ENCODE measurements at regions not wholly inside any gene's neighbourhood (a gene's known extent, or its start where the extent isn't known, plus 50 kb on each side); places are given as distances from the start of the nearest gene placed in this dataset.
"Not testable (repeated sequence)": the region's sequence is repeated elsewhere in the genome, so short reads cannot be mapped to it uniquely, and the experiment has no call there.

DNA sequence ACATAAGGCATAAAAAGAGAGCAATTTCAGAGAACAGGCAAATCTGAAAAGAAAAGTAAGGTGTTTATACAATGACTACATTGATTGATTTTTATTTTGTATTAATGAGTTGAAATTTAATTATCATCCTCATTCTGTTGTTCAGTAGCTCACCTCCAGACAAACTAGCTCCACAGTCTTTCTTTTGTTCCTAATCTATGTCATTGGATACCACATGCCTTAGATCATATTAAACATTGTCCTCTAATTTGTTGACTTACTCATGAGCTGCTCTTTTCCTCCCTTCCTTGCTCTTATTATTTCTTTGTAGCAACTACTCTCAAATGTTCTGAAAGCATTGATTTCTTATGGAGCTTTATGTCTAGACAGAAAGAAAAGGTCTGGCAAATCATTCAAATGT lies 185.5 kb upstream of the ZSWIM2 start:
- no peaks in the 10 kb centered on the region for H3K9me3 ChIP-seq (ENCODE audit: low read length)
- H3K4me3 ChIP-seq (ENCODE audit: low read depth, low read length, poor library complexity, severe bottlenecking): no peak overlapping the region
- no peak overlapping the region for H3K9ac ChIP-seq (ENCODE audit: low read length)
- H3K27me3 ChIP-seq (ENCODE audit: insufficient read depth, low read length): no peaks in the 10 kb centered on the region
- no peak overlapping the region for H2AFZ ChIP-seq (ENCODE audit: low read length)
- H4K20me1 ChIP-seq (ENCODE audit: insufficient read depth, low read length): no peaks in the 10 kb centered on the region
- no peak overlapping the region for H3K27ac ChIP-seq (ENCODE audit: low read depth, low read length, poor library complexity, severe bottlenecking)
- H3K4me1 ChIP-seq (ENCODE audit: insufficient read depth, low read length, severe bottlenecking): no peaks in the 10 kb centered on the region
- no peak for TF ChIP-seq EZH2 (IDR thresholded peaks at IDR 0.05; ENCODE audit: borderline replicate concordance, low read length)
- TF ChIP-seq, protein P1, sequence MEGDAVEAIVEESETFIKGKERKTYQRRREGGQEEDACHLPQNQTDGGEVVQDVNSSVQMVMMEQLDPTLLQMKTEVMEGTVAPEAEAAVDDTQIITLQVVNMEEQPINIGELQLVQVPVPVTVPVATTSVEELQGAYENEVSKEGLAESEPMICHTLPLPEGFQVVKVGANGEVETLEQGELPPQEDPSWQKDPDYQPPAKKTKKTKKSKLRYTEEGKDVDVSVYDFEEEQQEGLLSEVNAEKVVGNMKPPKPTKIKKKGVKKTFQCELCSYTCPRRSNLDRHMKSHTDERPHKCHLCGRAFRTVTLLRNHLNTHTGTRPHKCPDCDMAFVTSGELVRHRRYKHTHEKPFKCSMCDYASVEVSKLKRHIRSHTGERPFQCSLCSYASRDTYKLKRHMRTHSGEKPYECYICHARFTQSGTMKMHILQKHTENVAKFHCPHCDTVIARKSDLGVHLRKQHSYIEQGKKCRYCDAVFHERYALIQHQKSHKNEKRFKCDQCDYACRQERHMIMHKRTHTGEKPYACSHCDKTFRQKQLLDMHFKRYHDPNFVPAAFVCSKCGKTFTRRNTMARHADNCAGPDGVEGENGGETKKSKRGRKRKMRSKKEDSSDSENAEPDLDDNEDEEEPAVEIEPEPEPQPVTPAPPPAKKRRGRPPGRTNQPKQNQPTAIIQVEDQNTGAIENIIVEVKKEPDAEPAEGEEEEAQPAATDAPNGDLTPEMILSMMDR (IDR thresholded peaks at IDR 0.05; ENCODE audit: low read length): no peak
- H3K9me2 ChIP-seq (ENCODE audit: low read depth, low read length): no peaks in the 10 kb centered on the region
- no peaks in the 10 kb centered on the region for H3F3A ChIP-seq (ENCODE audit: insufficient read depth, low read length)
- H3K36me3 ChIP-seq (ENCODE audit: insufficient read depth, low read length): no peaks in the 10 kb centered on the region
- no peak overlapping the region for H3K4me2 ChIP-seq (ENCODE audit: low read length)
- no peaks in the 10 kb centered on the region for H3K79me2 ChIP-seq (ENCODE audit: insufficient read depth, low read length)

DNA sequence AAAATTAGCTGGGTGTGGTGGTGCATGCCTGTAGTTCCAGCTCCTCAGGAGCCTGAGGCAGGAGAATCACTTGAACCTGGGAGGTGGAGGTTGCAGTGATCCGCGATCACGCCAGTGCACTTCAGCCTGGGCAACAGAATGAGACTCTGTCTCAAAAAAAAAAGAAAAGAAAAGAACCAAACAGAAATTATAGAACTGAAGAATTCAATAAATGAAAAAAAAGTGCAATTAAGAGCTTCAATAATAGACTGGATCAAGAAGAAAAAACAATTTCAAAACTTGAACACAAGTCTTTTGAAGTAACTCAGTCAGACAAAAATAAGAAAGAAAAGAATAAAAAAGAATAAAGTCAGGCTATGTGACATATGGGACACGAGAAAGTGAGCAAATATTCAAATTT lies 175.8 kb upstream of the ZSWIM2 start:
- TF ChIP-seq, protein P1 (IDR thresholded peaks at IDR 0.05; ENCODE audit: low read length): no peak
- TF ChIP-seq EZH2 (IDR thresholded peaks at IDR 0.05; ENCODE audit: borderline replicate concordance, low read length): no peak
- no peaks in the 10 kb centered on the region for H3K4me1 ChIP-seq (ENCODE audit: insufficient read depth, low read length, severe bottlenecking)
- no peaks in the 10 kb centered on the region for H4K20me1 ChIP-seq (ENCODE audit: insufficient read depth, low read length)
- H3F3A ChIP-seq (ENCODE audit: insufficient read depth, low read length): no peaks in the 10 kb centered on the region
- H3K36me3 ChIP-seq (ENCODE audit: insufficient read depth, low read length): no peaks in the 10 kb centered on the region
- no peaks in the 10 kb centered on the region for H3K9me3 ChIP-seq (ENCODE audit: low read length)
- no peak overlapping the region for H3K4me3 ChIP-seq (ENCODE audit: low read depth, low read length, poor library complexity, severe bottlenecking)
- H3K79me2 ChIP-seq (ENCODE audit: insufficient read depth, low read length): no peaks in the 10 kb centered on the region
- H2AFZ ChIP-seq (ENCODE audit: low read length): no peak overlapping the region
- H3K27ac ChIP-seq (ENCODE audit: low read depth, low read length, poor library complexity, severe bottlenecking): no peak overlapping the region
- no peak overlapping the region for H3K9ac ChIP-seq (ENCODE audit: low read length)
- no peak overlapping the region for H3K4me2 ChIP-seq (ENCODE audit: low read length)
- H3K27me3 ChIP-seq (ENCODE audit: insufficient read depth, low read length): no peaks in the 10 kb centered on the region
- no peaks in the 10 kb centered on the region for H3K9me2 ChIP-seq (ENCODE audit: low read depth, low read length)

DNA sequence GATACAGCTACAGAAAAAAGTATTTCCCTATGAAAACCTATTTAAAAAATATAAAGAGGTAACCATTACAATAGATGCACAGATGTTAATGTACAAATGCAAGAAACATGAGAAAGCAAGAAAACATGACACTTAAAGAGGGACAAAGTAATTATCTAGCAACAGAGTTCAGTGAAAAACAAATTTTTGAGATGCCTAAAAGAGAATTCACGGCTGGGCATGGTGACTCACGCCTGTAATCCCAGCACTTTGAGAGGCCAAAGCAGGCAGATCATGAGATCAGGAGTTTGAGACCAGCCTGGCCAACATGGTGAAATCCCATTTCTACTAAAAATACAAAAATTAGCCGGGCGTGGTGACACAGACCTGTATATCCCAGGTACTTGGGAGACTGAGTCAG lies 175.0 kb upstream of the ZSWIM2 start:
- not testable (repeated sequence) for H3K9ac ChIP-seq (ENCODE audit: low read length); H4K20me1 ChIP-seq (ENCODE audit: insufficient read depth, low read length); H3K9me2 ChIP-seq (ENCODE audit: low read depth, low read length); H3K9me3 ChIP-seq (ENCODE audit: low read length); H3K4me3 ChIP-seq (ENCODE audit: low read depth, low read length, poor library complexity, severe bottlenecking); H3K79me2 ChIP-seq (ENCODE audit: insufficient read depth, low read length); H2AFZ ChIP-seq (ENCODE audit: low read length); H3F3A ChIP-seq (ENCODE audit: insufficient read depth, low read length); H3K4me2 ChIP-seq (ENCODE audit: low read length); H3K27me3 ChIP-seq (ENCODE audit: insufficient read depth, low read length); H3K4me1 ChIP-seq (ENCODE audit: insufficient read depth, low read length, severe bottlenecking); H3K36me3 ChIP-seq (ENCODE audit: insufficient read depth, low read length); H3K27ac ChIP-seq (ENCODE audit: low read depth, low read length, poor library complexity, severe bottlenecking)

DNA sequence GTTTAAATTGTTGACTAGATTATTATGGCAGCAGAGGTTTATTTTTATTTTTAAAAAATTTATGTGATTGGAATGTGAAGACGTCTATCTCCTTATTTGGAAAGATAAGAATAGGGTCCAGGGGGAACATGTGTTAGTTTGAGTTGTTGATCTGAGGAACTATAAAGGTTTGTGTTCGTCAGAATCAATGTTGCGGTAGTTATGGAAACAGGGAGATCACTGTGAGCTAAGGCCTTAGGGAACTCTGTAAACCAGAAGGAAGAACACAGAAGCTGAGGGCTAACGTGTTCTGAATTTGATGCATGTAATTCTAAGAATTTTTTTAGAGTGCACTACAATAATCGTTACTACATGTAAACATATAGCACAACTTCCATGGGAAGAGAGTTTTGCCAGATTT lies 168.5 kb upstream of the ZSWIM2 start:
- Histone ChIP-seq H3K27ac (ENCODE audit: low read depth, low read length, poor library complexity, severe bottlenecking) (no peak overlapping the region), H4K20me1 (ENCODE audit: insufficient read depth, low read length) (no peaks in the 10 kb centered on the region), H3K4me1 (ENCODE audit: insufficient read depth, low read length, severe bottlenecking) (no peaks in the 10 kb centered on the region), H3K79me2 (ENCODE audit: insufficient read depth, low read length) (no peaks in the 10 kb centered on the region), H3K9me2 (ENCODE audit: low read depth, low read length) (no peaks in the 10 kb centered on the region), H3F3A (ENCODE audit: insufficient read depth, low read length) (no peaks in the 10 kb centered on the region), H2AFZ (ENCODE audit: low read length) (no peak overlapping the region), H3K4me2 (ENCODE audit: low read length) (no peak overlapping the region), H3K4me3 (ENCODE audit: low read depth, low read length, poor library complexity, severe bottlenecking) (no peak overlapping the region), H3K9me3 (ENCODE audit: low read length) (no peaks in the 10 kb centered on the region), H3K9ac (ENCODE audit: low read length) (no peak overlapping the region), H3K27me3 (ENCODE audit: insufficient read depth, low read length) (no peaks in the 10 kb centered on the region), H3K36me3 (ENCODE audit: insufficient read depth, low read length) (no peaks in the 10 kb centered on the region)
- TF ChIP-seq, protein P1 (IDR thresholded peaks at IDR 0.05; ENCODE audit: low read length): no peak
- TF ChIP-seq EZH2 (IDR thresholded peaks at IDR 0.05; ENCODE audit: borderline replicate concordance, low read length): no peak
